Bone marrow (tissue), 2 donors: ENCODE measurements at regions not wholly inside any gene's neighbourhood (a gene's known extent, or its start where the extent isn't known, plus 50 kb on each side); places are given as distances from the start of the nearest gene placed in this dataset.

Experiments
- DNase-seq, 2 donors: peaks; one replicate each; lab custom pipeline; 2025; lab: John Stamatoyannopoulos, UW

- DNase-seq = no peak
Observed at GRCh38 chr20:48276021-48276342, 490.7 kb upstream of the SULF2 start.

DNA sequence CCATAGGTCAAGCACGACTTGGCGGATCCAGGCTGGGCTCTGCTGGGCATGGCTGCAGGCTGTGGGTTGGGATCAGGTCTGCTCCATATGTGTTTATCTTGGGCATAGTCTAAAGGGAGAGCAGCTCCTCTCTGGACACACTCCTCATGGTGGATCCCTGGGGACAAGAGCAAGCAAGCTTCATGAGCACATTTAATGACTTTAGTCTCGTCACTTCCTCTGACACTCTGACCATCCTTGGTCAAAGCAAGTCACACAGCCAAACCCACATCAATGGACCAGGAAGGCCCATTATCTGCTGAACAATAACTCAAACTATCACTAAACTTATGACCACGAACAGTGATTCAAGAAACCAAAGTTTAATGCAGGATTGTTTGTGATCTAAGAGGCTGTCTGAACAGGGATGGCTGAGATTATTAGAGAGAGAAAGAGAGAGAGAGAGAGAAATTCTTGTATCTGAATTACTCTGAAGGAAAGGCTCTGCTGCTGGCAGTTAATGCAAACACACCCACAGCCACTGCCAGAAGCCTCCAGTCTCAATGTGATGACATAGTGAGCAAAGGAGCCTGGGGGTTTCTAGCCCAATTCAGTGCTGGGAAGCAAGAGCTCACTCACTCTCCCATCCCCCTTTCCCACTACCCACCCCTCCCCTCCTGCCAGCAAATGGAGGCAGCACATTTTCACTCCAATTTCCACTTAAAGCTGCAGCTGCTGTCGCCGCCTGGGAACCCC is 490.2 kb upstream of the SULF2 start:
- no peak for DNase-seq

- DNase-seq = no peak
Observed at GRCh38 chr20:48273843-48274242, 488.6 kb upstream of the SULF2 start.

- DNase-seq = no peak
Observed at GRCh38 chr20:48270885-48271284, 485.6 kb upstream of the SULF2 start.

DNA sequence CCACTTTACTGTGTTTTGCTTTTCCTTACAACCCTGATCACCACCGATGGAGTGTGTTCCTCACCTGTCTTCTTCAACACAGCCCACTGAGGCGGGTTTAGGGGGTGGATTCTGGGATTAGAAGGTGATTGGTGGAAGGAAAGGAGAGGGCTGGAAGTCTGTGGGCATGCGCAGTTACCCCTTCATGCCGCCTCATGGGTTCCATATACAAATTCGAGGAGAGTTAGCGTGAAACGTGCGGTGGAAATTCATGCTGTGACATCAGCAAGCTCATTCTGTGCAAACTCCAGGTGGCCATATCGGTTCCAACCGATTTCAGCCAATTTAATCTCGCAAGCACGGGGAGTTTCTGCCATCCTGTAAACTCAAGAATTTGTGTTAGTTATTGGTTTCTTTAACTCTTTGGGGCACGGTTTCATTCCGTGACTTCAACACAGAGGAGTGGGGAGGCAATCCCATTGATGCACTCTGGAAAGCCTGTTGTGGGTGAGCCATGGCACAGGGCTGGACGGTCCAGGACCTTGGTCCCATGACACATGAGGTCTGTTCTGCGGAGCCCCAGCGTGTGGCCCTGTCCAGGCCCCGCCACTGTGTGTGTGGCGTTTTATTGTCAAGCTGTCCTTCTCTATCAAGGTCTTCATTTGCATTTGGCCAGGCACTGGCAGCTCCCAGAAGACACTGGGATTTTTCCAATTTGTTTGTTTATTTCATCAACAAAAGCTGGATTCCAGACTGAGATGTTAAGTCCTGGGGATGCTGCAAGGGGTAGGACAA is 482.8 kb upstream of the SULF2 start:
- DNase-seq = no peak

GRCh38 chr20:48266571-48266970 is 481.3 kb upstream of the SULF2 start:
- no peak for DNase-seq

DNA sequence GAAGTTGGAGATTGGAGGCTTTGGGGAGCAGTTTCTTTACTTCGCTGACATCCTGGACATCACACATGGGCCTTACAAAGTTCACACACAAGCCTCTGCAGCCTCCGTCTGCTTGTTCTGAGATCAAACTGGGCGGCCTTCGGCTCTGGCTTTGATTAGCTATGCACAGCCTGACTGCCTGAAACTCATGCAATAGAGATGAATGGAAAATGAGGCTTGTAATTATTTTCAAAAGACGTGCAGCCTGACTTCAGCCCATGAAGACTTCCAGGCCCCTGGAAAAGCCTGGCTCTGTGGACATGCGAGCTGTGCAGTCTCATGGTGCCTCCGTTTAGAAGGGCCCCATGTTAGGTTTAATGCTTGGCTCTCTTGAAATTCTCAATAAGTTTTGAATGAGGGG is 480.5 kb upstream of the SULF2 start:
- no peak for DNase-seq

- no peak for DNase-seq
Observed at GRCh38 chr20:48262955-48263354, 477.7 kb upstream of the SULF2 start.

DNA sequence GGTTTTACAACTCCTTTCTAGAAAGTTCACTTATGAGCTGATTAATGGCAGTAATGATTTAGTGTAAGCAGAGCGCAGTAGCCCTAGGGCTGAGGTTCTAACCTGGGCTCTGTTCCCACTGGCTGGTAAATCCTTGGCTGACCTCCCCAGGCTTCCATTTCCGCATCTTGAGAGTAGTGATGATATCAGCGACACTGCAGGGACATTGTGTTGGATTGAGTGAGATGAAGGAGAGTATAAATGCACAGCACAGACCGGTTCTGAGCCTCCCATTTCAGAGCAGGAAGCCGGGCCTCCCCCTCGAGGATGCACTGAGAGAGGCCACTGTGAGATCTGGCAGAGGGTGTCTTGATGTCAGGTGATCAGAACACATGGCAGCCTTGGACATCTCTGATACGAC is 477.2 kb upstream of the SULF2 start:
- no peak for DNase-seq

GRCh38 chr20:48261398-48261910 is 476.2 kb upstream of the SULF2 start:
- DNase-seq = no peak

- no peak for DNase-seq
Observed at GRCh38 chr20:48260129-48260756, 475.0 kb upstream of the SULF2 start.

DNA sequence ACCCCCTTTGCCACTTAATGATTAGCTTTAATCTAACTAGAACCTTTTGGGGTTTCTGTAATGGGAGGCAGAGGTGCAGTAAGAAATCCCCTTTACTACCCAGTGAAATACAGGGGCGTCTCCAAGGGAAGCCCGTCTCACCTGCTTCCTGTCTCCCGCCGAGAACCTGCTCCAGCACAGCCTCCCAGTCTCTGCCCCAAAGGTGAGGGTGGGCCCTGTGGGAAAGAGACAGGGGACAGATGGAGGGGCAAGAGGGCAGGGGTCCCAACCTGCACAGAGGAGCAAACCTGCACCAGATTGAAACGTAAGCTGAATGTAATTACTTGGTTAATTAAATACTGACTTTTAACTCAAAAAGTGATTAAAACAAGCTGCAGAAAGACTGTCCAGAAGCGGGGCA is 474.2 kb upstream of the SULF2 start:
- DNase-seq = no peak

DNA sequence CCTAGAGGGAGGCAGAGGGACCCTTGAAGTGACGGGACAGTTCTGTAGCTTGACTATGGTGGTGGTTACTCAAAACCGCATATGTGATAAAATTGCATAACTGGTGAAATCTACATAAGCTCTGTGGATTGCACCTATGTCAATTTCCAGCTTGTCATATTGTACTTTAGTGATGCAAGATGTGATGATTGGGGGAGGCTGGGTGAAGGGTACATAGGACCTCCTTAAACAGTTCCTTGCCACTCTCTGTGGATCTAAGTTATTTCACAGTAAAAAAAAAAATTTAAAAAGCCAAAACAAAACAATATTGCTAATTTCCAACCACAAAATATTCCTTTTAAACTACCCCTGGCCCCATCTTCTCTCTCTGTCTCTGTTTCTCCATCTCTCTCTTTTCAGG is 472.6 kb upstream of the SULF2 start:
- DNase-seq = no peak

DNA sequence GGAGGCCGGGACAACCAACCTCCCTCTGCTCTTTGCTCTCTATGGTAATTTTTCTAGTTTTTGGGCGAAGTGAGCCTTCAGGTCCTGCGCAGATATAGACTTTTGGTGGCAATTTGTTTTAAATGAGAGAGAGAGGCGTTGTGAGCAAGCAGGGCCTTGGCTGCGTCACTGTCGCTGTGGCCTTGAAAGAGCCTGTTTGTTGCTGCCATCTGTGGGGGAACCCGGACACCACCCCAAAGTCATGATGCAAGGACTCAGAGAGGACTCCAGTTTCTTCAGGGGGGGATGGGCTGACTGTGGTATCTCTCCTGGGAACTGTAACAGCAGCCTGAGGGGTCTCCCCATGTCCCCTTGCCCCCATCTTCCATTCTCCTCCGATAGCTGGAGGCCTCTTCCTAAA is 462.7 kb upstream of the SULF2 start:
- no peak for DNase-seq

DNA sequence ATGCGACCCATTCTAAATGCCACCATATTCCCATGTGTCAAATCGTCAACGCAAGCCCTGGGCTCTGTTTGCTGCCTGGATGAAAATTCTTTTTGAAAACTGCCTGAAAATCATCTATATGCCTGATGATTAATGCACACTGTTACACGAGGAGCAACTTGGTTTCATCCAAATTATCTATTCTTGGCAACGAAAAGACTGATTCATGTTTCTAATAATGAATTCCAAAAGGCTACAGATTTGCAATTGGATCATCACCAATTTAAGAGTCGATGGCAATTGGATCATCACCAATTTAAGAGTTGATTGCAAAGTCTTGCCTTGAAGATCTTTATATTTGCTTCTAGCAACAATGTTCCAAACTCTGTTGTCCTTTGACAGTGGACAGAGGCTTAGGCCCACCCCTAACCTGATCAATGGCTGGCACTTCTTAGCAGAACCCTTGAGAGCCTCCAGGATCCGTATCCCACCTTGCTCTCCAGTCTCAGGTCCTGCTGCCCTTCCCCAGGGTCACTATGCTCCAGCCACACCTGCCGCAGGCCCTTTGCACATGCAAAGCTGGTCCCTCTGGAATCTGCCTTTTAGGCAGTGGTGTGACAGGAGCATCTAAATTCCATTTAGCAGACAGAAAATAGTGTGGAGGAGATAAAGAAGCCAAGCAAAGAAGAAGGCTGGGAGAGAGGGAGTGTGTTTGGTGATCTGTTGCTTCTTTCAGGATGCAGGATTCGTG is 460.9 kb upstream of the SULF2 start:
- no peak for DNase-seq

DNA sequence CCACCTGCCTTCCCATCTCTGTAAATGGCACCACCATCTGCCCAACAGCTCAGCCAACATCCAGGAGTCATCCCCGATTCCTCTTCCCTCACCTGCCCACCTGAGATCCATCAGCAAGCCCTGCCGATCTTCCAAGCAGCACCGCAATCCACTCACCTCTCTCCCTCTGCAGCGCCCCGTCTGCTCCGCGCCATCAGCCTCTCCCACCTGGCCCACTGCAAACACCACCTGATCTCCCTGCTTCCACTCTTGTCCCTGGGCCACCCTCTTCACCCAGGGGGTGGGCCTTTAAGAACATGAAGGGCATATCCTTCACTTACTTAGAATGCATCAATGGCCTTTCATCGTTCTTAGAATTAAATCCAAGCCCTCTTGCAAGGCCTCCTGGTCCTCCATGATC is 457.3 kb upstream of the SULF2 start:
- no peak for DNase-seq

DNA sequence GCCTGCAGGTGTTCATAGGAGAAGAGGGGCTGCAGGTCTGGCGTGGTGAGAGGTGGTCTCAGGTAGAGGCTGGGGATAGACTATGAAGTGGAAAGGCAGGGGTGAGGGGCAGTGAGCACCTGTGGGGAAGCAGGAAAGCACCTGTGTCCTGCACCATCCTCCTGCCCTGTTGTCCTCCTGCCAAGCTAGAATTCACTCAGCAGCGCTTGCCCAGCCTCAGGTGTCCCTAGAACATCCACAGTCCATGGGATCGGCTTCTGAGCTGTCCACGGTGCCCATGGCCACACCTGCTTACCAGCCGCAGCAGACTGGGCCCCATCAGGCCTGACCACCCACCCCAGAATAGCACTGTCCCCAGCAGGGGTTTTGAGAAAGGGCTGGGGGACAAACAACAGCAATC is 456.2 kb upstream of the SULF2 start:
- DNase-seq = no peak

DNA sequence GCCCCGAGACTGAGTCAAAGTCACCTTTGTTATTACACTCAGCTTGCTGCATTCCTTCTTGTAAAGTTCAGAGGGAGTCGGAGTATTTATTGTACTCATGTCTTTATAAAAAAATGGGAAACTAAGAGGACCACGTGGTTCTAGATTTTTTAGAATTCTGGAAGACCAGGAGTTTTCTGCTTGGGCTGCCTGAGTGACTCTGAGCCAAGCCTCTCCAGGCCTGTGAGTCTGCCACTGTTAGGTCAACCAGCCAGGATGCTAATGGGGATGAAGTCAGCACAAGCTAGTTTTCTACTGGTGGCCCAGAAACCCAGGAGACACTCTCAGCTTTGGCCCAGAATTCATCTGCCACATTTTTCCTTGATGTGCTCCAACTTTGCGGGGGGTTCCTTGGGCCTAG is 453.5 kb upstream of the SULF2 start:
- no peak for DNase-seq

GRCh38 chr20:48238326-48238725 is 453.0 kb upstream of the SULF2 start:
- DNase-seq = no peak

DNA sequence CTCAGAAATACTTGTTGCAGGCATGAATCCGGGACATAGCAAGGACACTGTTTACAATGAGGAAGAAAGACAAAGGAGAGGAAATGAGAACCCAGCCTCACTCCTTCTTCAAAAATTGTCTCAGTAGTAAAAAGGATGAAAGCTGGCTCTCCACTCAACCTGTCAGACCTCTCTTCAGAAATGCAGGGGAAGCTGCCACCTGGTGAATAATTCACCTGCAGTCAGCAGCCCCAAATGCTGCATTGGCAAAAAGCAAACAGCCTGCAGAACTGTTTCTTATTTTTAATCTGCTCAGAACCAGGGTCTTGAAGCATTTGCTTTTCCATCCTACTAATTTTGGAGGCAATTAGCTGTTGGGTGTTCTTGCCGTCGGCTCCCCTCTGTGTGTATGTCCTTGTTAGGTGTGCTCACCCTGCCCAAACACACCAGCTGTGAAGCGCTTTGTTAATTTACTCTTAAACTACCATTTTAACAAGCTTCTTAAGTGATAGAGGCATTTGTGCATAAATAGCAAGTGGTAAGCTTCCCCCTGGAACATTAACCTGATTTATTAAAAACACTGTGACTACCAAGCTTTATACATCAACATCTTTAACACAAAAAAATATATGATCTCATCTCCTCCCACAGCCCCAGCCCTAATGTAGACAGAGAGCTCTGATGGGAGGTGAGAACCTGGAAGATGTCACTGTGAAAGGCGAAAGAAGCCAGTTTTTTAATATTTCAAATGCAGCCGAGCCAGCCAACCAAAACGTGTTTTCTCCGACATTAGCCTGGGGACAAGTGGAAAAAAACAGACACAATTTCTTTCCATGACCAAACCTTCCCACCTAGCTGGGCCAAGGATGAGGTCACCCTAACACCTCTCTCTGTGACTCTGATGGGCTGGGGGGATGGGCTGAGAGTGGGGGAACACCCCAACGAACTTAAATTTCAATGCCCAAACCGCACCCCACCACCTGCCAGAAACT is 451.0 kb upstream of the SULF2 start:
- DNase-seq = no peak

- no peak for DNase-seq
Observed at GRCh38 chr20:48234951-48235350, 449.7 kb upstream of the SULF2 start.
